Sigmoid colon (tissue), 4 donors: ENCODE measurements at regions not wholly inside any gene's neighbourhood (a gene's known extent, or its start where the extent isn't known, plus 50 kb on each side); places are given as distances from the start of the nearest gene placed in this dataset.

ENCODE experiments used
- EP300 ChIP-seq, 4 donors: sonication (generic); formaldehyde crosslinking; IDR thresholded peaks; one replicate each; pipeline ENCODE4 v1.6.1; 2017; ENCODE audit warnings: antibody characterized with exemption in 4 of 4
- TF ChIP-seq, protein P1 (sequence below), 4 experiments: fragments of 450-650 bp in 3 of 4; fragments of 200-600 bp in 1 of 4; IDR thresholded peaks; one replicate each; pipeline ENCODE4 v1.5.1; 2016 to 2019; ENCODE audit warnings: antibody characterized with exemption in 4 of 4, mild to moderate bottlenecking in 3 of 4, moderate library complexity in 2 of 4

- no peak for TF ChIP-seq EP300 (IDR thresholded peaks at IDR 0.05)
- TF ChIP-seq, protein P1, sequence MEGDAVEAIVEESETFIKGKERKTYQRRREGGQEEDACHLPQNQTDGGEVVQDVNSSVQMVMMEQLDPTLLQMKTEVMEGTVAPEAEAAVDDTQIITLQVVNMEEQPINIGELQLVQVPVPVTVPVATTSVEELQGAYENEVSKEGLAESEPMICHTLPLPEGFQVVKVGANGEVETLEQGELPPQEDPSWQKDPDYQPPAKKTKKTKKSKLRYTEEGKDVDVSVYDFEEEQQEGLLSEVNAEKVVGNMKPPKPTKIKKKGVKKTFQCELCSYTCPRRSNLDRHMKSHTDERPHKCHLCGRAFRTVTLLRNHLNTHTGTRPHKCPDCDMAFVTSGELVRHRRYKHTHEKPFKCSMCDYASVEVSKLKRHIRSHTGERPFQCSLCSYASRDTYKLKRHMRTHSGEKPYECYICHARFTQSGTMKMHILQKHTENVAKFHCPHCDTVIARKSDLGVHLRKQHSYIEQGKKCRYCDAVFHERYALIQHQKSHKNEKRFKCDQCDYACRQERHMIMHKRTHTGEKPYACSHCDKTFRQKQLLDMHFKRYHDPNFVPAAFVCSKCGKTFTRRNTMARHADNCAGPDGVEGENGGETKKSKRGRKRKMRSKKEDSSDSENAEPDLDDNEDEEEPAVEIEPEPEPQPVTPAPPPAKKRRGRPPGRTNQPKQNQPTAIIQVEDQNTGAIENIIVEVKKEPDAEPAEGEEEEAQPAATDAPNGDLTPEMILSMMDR (IDR thresholded peaks at IDR 0.05), result no peak
Observed at GRCh38 chr1:29485096-29485925, 249.0 kb downstream of the PTPRU start.
